H1 (cell line): ENCODE measurements at regions not wholly inside any gene's neighbourhood (a gene's known extent, or its start where the extent isn't known, plus 50 kb on each side); places are given as distances from the start of the nearest gene placed in this dataset.

ENCODE experiments used
- CTCF ChIA-PET: fragments of 300-600 bp; sonication (Branson Sonifier 250); formaldehyde crosslinking; loops from one replicate; lab custom pipeline; 2021; ENCODE audit not compliant: partially characterized antibody; lab: Charles Lee
- POLR2A ChIA-PET: fragments of 300-600 bp; sonication (Branson Sonifier 250); formaldehyde crosslinking; loops from one replicate; lab custom pipeline; 2021; ENCODE audit warnings: inconsistent platforms; ENCODE audit not compliant: partially characterized antibody; lab: Charles Lee
- DNase-seq, 2 experiments: peaks; one replicate each; pipeline versions ENCODE4 v3.0.0 to v3.0.0-alpha.2; 2010 to 2022; ENCODE audit warnings: low spot score in 2 of 2, low read depth in 1 of 2, mixed read lengths in 1 of 2
- FAIRE-seq: peaks from 2 replicates; lab custom pipeline; 2011; peaks lifted over from hg19 to GRCh38; lab: Jason Lieb, UNC
- H2AFZ ChIP-seq: 2 replicates; pipeline ENCODE4 v1.8.1; 2012; ENCODE audit warnings: low read length, inconsistent platforms
- H2AK5ac ChIP-seq: 2 replicates; pipeline ENCODE4 v1.6.1; 2013; ENCODE audit warnings: low read depth, low read length
- H2BK120ac ChIP-seq: replicated peaks from 2 replicates; pipeline ENCODE3; 2013; ENCODE audit warnings: low read depth, low read length, inconsistent platforms
- H2BK12ac ChIP-seq: 2 replicates; pipeline ENCODE4 v1.6.1; 2013; ENCODE audit warnings: low read depth, low read length
- H2BK15ac ChIP-seq: 2 replicates; pipeline ENCODE4 v1.6.1; 2013; ENCODE audit warnings: low read length
- H2BK20ac ChIP-seq: 2 replicates; pipeline ENCODE4 v1.6.1; 2013; ENCODE audit warnings: low read length
- H2BK5ac ChIP-seq: 2 replicates; pipeline ENCODE4 v1.6.1; 2013; ENCODE audit warnings: low read depth, low read length
- H3K14ac ChIP-seq: 2 replicates; pipeline ENCODE4 v1.6.1; 2013; ENCODE audit warnings: inconsistent platforms; ENCODE audit not compliant: insufficient read length
- H3K18ac ChIP-seq: 2 replicates; pipeline ENCODE4 v1.6.1; 2013; ENCODE audit warnings: low read length; ENCODE audit errors: extremely low read depth
- H3K23ac ChIP-seq: 2 replicates; pipeline ENCODE4 v1.6.1; 2013; ENCODE audit warnings: inconsistent platforms; ENCODE audit not compliant: insufficient read length
- H3K23me2 ChIP-seq: 2 replicates; pipeline ENCODE4 v1.6.1; 2013; ENCODE audit warnings: low read depth, low read length
- H3K27ac ChIP-seq: 2 replicates; pipeline ENCODE4 v1.6.1; 2011; ENCODE audit warnings: low read depth, low read length, inconsistent platforms
- H3K27me3 ChIP-seq, 4 experiments: replicated peaks in 1 of 4; 1 replicate in 1 of 4; 2 replicates in 3 of 4; pipeline versions ENCODE4 v1.6.1 to v1.8.1; 2011 to 2013; ENCODE audit warnings: low read length in 3 of 4, mild to moderate bottlenecking in 3 of 4, inconsistent platforms in 2 of 4, mixed read lengths in 2 of 4, moderate library complexity in 1 of 4; ENCODE audit not compliant: control insufficient read depth in 3 of 4, insufficient read depth in 3 of 4; ENCODE audit errors: extremely low read depth in 1 of 4
- H3K36me3 ChIP-seq, 4 experiments: 2 replicates each; pipeline versions ENCODE4 v1.6.1 to v1.8.1; 2011 to 2013; ENCODE audit warnings: mild to moderate bottlenecking in 4 of 4, low read length in 3 of 4, moderate library complexity in 2 of 4, control low read depth in 1 of 4, inconsistent platforms in 1 of 4; ENCODE audit not compliant: insufficient read depth in 4 of 4, control insufficient read depth in 2 of 4
- H3K4ac ChIP-seq: replicated peaks from 2 replicates; pipeline ENCODE3; 2013; ENCODE audit warnings: low read length, low read depth, mixed read lengths, inconsistent platforms; ENCODE audit not compliant: insufficient read length
- H3K4me1 ChIP-seq, 4 experiments: replicated peaks in 1 of 4; 1 replicate in 1 of 4; 2 replicates in 3 of 4; pipeline versions ENCODE4 v1.6.1 to v1.8.1; 2011 to 2013; ENCODE audit warnings: low read length in 3 of 4, inconsistent platforms in 2 of 4, mixed read lengths in 1 of 4; ENCODE audit not compliant: insufficient read depth in 4 of 4, control insufficient read depth in 3 of 4
- H3K4me2 ChIP-seq, 2 experiments: 2 replicates each; pipeline versions ENCODE4 v1.6.1 to v1.8.1; 2011 to 2013; ENCODE audit warnings: low read depth in 2 of 2, low read length in 2 of 2, control low read depth in 1 of 2, inconsistent platforms in 1 of 2, mild to moderate bottlenecking in 1 of 2; ENCODE audit not compliant: insufficient read depth in 1 of 2
- H3K4me3 ChIP-seq, 4 experiments: fragments of 200-600, 300-600 bp in 1 of 4; sonication (generic), shearing (Covaris generic), sonication (Bioruptor Twin) in 1 of 4; 2 replicates each; pipeline versions ENCODE4 v1.5.1 to v1.8.1; 2011 to 2016; ENCODE audit warnings: low read length in 4 of 4, low read depth in 3 of 4, control low read depth in 2 of 4, inconsistent platforms in 2 of 4, mild to moderate bottlenecking in 2 of 4, mixed read lengths in 1 of 4, moderate library complexity in 1 of 4; ENCODE audit not compliant: insufficient read depth in 2 of 4; ENCODE audit errors: extremely low read depth in 1 of 4
- H3K56ac ChIP-seq: replicated peaks from 2 replicates; pipeline ENCODE3; 2013; ENCODE audit warnings: low read depth, mild to moderate bottlenecking, mixed read lengths, low read length, inconsistent platforms; ENCODE audit not compliant: insufficient read length
- H3K79me1 ChIP-seq: 2 replicates; pipeline ENCODE4 v1.6.1; 2013; ENCODE audit warnings: low read depth, low read length, control low read depth
- H3K79me2 ChIP-seq, 2 experiments: 2 replicates each; pipeline versions ENCODE4 v1.6.1 to v1.8.1; 2012 to 2013; ENCODE audit warnings: low read length in 2 of 2, mild to moderate bottlenecking in 2 of 2, inconsistent platforms in 1 of 2; ENCODE audit not compliant: insufficient read depth in 2 of 2, control insufficient read depth in 1 of 2
- H3K9ac ChIP-seq, 4 experiments: replicated peaks in 1 of 4; 1 replicate in 1 of 4; 2 replicates in 3 of 4; pipeline versions ENCODE4 v1.6.1 to v1.8.1; 2011 to 2013; ENCODE audit warnings: low read depth in 3 of 4, low read length in 3 of 4, control low read depth in 2 of 4, mild to moderate bottlenecking in 2 of 4, moderate library complexity in 2 of 4, inconsistent platforms in 1 of 4; ENCODE audit errors: extremely low read depth in 1 of 4
- H3K9me3 ChIP-seq, 2 experiments: 2 replicates each; pipeline versions ENCODE4 v1.6.1 to v1.8.1; 2012 to 2013; ENCODE audit warnings: mild to moderate bottlenecking in 2 of 2, moderate library complexity in 2 of 2, control low read depth in 1 of 2, inconsistent platforms in 1 of 2, low read depth in 1 of 2, low read length in 1 of 2, mixed read lengths in 1 of 2; ENCODE audit not compliant: insufficient read depth in 2 of 2
- H4K20me1 ChIP-seq, 2 experiments: replicated peaks in 1 of 2; 2 replicates each; pipeline versions ENCODE3 to v1.8.1; 2011 to 2013; ENCODE audit warnings: inconsistent platforms in 2 of 2, low read length in 2 of 2, mild to moderate bottlenecking in 1 of 2; ENCODE audit not compliant: insufficient read depth in 2 of 2, control insufficient read depth in 1 of 2
- H4K5ac ChIP-seq: 2 replicates; pipeline ENCODE4 v1.6.1; 2013; ENCODE audit warnings: low read length, low read depth, mixed read lengths, inconsistent platforms; ENCODE audit not compliant: insufficient read length
- H4K8ac ChIP-seq: 2 replicates; pipeline ENCODE4 v1.8.0; 2013; ENCODE audit warnings: mild to moderate bottlenecking, moderate library complexity, low read length, inconsistent platforms; ENCODE audit not compliant: insufficient read depth; ENCODE audit errors: extremely low read depth
- H4K91ac ChIP-seq: replicated peaks from 2 replicates; pipeline ENCODE3; 2013; ENCODE audit warnings: low read length, mixed read lengths, inconsistent platforms; ENCODE audit not compliant: insufficient read length
- CHD1 ChIP-seq: IDR thresholded peaks from 2 replicates; pipeline ENCODE4 v1.6.1; 2012; ENCODE audit warnings: low read depth, low read length, improper control_type of control experiment
- GTF2F1 ChIP-seq: IDR thresholded peaks from 2 replicates; pipeline ENCODE4 v1.6.1; 2012; ENCODE audit warnings: low read depth, low read length, improper control_type of control experiment, borderline replicate concordance
- HDAC2 ChIP-seq, 2 experiments: fragments of 300-600 bp in 1 of 2; sonication (generic) in 1 of 2; IDR thresholded peaks; 2 replicates each; pipeline ENCODE4 v1.6.1; 2011 to 2012; ENCODE audit warnings: low read depth in 2 of 2, low read length in 2 of 2, mild to moderate bottlenecking in 2 of 2, moderate library complexity in 2 of 2, borderline replicate concordance in 1 of 2, inconsistent platforms in 1 of 2
- SIX5 ChIP-seq: IDR thresholded peaks from 2 replicates; pipeline ENCODE4 v1.6.1; 2011; ENCODE audit warnings: mild to moderate bottlenecking, low read depth, low read length
- TEAD4 ChIP-seq: IDR thresholded peaks from 2 replicates; pipeline ENCODE4 v1.6.1; 2012; ENCODE audit warnings: low read depth, low read length, inconsistent platforms, mixed read lengths
- ZNF274 ChIP-seq: IDR thresholded peaks from 2 replicates; pipeline ENCODE4 v1.7.0; 2012; ENCODE audit warnings: low read length, borderline replicate concordance; ENCODE audit errors: extremely low read depth
- WGBS, 2 experiments: shearing (Covaris generic) in 1 of 2; methylation state at CpG; one replicate each; pipeline versions ENCODE4 v1.1.6 to v1.1.7; 2013 to 2015; ENCODE audit warnings: low lambda C conversion rate in 2 of 2, mixed read lengths in 2 of 2, inconsistent platforms in 1 of 2, low coverage in 1 of 2, missing lambda C conversion rate in 1 of 2; ENCODE audit not compliant: insufficient replicate concordance in 2 of 2, insufficient coverage in 1 of 2, insufficient read length in 1 of 2; ENCODE audit errors: extremely low coverage in 1 of 2, missing lambda C conversion rate in 1 of 2; 5-methylcytosine and 5-hydroxymethylcytosine counted together
- TF ChIP-seq, protein P1 (sequence below): IDR thresholded peaks from 2 replicates; pipeline ENCODE4 v1.6.1; 2012; ENCODE audit warnings: inconsistent platforms
- TF ChIP-seq, protein P2 (sequence below): IDR thresholded peaks from 2 replicates; pipeline ENCODE4 v1.6.1; 2012; ENCODE audit warnings: low read length, inconsistent platforms

DNA sequence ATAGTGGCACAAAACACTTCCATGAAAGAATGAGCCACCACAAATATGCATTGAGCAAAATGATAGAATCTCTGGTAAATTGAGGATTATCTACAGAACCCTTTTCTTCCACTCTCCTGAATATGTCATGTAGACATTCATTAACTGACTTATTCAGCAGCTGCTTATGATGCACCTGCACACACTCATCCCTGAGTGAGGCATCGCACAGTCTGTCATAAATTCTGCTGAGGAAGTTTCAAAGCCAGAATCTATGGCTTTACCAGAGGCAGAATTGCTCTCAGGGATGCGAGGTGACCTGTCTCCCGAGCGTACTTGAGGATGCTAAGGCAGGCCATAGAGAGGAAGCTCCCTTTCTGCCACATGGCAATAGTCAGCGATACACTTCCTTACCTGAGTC, 1090.2 kb downstream of the UQCRFS1 start:
- Histone ChIP-seq H2AK5ac (no peak overlapping the region), H2BK12ac (no peak overlapping the region), H3K56ac (no peak overlapping the region), H3K4me2 (no peak overlapping the region), H3K18ac (no peak overlapping the region), H3K27ac (no peak overlapping the region), H4K91ac (no peak overlapping the region), H2BK120ac (no peak overlapping the region), H3K36me3 (no peaks in the 10 kb centered on the region), H2BK5ac (no peak overlapping the region), H4K20me1 (no peaks in the 10 kb centered on the region), H4K8ac (no peak overlapping the region), H3K23ac (no peak overlapping the region), H3K4me3 (no peak overlapping the region), H2BK15ac (no peak overlapping the region), H4K5ac (no peak overlapping the region), H3K79me2 (no peaks in the 10 kb centered on the region), H3K4ac (no peak overlapping the region), H3K23me2 (no peaks in the 10 kb centered on the region), H3K9ac (no peak overlapping the region), H3K9me3 (no peaks in the 10 kb centered on the region), H3K14ac (no peak overlapping the region), H2BK20ac (no peak overlapping the region), H3K27me3 (no peaks in the 10 kb centered on the region), H3K4me1 (no peaks in the 10 kb centered on the region), H2AFZ (no peak overlapping the region), H3K79me1 (no peaks in the 10 kb centered on the region)
- 92% methylated on average over 5 of the region's 5 CpGs; no CpG with 5 or more reads in 1 of the 2 experiments for WGBS, 2 experiments
- POLR2A ChIA-PET, result no interaction called here
- FAIRE-seq (no peak), DNase-seq (no peak)
- CTCF ChIA-PET, result interaction anchor here (1.4 kb wide), 1 partner anchor 27 kb away, joined by 5 read pairs; no protein-coding TSS in a partner anchor
- TF ChIP-seq, protein P1, sequence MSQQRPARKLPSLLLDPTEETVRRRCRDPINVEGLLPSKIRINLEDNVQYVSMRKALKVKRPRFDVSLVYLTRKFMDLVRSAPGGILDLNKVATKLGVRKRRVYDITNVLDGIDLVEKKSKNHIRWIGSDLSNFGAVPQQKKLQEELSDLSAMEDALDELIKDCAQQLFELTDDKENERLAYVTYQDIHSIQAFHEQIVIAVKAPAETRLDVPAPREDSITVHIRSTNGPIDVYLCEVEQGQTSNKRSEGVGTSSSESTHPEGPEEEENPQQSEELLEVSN, result no peak
- no peak for TF ChIP-seq GTF2F1
- TF ChIP-seq, protein P2, sequence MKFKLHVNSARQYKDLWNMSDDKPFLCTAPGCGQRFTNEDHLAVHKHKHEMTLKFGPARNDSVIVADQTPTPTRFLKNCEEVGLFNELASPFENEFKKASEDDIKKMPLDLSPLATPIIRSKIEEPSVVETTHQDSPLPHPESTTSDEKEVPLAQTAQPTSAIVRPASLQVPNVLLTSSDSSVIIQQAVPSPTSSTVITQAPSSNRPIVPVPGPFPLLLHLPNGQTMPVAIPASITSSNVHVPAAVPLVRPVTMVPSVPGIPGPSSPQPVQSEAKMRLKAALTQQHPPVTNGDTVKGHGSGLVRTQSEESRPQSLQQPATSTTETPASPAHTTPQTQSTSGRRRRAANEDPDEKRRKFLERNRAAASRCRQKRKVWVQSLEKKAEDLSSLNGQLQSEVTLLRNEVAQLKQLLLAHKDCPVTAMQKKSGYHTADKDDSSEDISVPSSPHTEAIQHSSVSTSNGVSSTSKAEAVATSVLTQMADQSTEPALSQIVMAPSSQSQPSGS, result no peak
- TF ChIP-seq SIX5, result no peak
- TF ChIP-seq ZNF274, result no peak
- no peak for TF ChIP-seq TEAD4
- TF ChIP-seq HDAC2 (IDR thresholded peaks at IDR 0.05; ENCODE audit: borderline replicate concordance in 1 of 2, low read depth in 2 of 2, low read length in 2 of 2), result no peak
- TF ChIP-seq CHD1, result no peak
